ENCODE measurements at regions not wholly inside any gene's neighbourhood (a gene's known extent, or its start where the extent isn't known, plus 50 kb on each side); places are given as distances from the start of the nearest gene placed in this dataset.
"Not testable (repeated sequence)": the region's sequence is repeated elsewhere in the genome, so short reads cannot be mapped to it uniquely, and the experiment has no call there.

DNA sequence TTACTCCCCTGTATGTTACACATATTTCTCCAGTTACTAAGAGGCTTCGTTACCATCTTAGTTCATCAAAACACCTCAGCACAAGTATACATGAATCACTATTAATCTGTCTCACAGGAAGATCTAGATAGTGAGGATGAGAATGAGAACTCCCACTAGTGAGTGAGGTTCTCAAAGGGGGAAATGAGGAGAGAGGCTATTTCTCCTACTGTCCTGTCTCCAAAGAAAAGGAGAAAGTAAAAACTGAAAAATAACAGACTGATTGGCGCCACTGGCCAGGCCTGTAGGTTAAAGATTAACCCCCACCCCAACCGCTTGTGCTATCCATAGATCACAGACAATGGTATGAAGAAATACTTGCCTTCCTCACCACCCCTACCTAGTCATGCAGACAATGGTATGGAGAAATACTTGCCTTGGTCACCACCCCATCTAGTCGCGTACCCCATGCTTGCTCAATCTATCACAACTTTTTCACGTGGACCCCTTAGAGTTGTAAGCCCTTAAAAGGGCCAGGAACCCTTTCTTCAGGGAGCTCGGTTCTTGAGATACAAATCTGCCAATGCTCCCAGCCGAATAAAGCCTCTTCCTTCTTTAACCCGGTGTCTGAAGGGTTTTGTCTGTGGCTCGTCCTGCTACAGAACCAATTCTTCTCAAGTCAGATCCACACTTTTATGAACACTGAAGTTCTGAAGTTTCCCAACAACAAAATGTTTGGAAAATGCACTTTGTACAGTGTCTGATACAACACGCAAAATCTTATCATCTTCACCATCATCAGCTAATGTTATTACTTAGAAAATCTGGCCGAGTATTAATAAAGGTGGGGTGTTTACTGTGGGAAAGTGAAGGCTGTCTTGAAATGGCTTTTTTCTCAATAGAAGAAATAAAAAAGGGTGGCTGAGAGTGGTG lies 598.1 kb downstream of the UQCRFS1 start:
- no peak for DNase-seq

DNA sequence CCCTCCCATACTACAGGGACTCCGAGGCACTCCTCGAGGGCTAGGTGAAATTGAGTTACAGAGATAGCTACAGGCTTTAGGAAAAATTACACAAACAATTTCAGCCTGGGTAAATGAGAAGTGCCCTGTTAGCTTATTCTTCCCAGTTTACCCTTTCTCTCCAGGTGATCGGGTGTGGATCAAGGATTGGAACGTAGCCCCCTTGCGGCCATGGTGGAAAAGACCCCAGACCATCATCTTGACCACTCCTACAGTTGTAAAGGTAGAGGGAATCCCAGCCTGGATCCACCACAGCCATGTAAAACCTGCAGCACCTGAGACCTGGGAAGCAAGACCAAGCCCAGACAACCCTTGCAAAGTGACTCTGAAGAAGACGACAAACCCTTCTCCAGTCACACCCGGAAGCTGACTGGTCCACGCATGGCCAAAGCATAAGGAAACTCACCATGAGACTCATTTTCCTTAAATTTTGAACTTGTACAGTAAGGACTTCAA lies 600.6 kb downstream of the UQCRFS1 start:
- no peak for DNase-seq

DNA sequence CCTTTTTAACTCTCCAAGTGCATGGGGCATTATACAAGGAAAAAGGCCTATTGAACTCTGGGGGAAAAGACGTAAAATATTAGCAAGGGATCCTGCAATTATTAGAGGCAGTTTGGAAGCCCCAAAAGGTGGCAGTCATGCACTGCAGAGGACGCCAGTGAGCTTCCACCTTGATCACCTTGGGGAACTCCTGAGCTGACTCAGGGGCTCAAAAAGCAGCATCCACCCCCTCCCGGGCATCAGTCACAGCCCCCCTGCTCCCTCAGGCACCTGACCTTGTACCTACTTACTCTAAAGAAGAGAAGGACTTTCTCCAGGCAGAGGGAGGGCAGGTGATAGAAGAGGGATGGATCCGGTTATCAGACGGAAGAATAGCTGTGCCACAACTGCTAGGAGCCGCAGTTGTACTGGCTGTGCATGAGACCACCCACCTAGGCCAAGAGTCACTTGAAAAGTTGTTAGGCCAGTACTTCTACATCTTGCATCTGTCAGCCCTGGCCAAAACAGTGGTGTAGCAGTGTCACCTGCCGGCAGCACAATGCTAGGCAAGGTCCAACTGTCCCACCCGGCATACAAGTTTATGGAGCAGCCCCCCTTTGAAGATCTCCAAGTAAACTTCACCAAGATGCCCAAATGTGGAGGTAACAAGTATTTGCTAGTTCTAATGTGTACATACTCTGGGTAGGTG lies 601.6 kb downstream of the UQCRFS1 start:
- DNase-seq = not testable (repeated sequence)

DNA sequence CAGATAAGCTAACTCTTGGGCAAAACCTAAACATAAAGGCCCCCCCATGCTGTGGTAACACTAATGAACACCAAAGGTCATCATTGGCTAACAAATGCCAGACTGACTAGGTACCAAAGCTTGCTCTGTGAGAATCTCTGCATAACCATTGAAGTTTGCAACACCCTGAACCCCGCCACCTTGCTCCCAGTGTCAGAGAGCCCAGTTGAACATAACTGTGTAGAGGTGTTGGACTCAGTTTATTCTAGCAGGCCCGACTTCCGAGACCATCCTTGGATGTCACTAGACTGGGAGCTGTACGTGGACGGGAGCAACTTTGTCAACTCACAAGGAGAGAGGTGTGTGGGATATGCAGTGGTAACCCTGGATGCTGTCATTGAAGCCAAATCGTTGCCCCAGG lies 602.2 kb downstream of the UQCRFS1 start:
- no peak for DNase-seq

DNA sequence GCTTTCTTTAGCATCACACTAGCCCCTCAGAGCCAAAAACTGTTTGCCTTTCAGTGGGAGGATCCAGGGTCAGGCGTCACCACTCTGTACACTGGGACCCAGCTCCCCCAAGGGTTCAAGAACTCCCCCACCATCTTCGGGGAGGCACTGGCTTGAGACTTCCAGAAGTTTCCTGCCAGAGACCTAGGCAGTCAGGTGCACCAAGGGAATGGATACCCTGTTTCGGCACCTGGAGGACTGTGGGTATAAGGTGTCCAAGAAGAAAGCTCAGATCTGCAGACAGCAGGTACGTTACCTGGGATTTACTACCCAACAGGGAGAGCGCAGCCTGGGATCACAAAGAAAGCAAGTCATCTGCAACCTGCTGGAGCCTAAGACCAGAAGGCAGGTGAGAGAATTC lies 603.0 kb downstream of the UQCRFS1 start:
- no peak for DNase-seq

DNA sequence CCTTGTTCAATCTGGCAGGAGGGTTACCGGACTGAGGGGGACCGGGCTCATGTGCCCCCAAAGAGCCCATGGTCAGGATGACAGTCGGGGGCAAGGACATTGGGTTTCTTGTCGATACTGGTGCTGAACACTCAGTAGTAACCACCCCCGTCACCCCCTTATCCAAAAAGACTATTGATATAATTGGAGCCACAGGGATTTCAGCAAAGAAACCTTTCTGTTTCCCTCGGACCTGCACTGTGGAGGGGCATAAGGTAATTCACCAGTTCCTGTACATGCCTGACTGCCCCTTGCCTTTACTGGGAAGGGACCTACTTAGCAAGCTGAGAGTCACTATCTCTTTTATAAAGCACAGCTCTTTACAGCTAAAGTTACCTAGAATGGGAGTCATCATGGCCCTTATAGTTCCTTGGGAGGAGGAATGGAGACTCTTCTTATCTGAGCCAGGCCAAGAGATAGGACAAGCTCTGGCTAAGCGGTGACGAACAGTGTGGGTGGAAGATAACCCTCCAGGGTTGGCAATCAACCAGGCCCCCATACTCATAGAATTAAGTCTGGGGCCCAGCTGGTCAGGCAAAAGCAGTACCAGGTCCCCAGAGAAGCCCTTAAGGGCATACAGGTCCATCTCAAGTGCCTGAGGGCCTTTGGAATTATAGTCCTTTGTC lies 603.7 kb downstream of the UQCRFS1 start:
- DNase-seq = no peak

DNA sequence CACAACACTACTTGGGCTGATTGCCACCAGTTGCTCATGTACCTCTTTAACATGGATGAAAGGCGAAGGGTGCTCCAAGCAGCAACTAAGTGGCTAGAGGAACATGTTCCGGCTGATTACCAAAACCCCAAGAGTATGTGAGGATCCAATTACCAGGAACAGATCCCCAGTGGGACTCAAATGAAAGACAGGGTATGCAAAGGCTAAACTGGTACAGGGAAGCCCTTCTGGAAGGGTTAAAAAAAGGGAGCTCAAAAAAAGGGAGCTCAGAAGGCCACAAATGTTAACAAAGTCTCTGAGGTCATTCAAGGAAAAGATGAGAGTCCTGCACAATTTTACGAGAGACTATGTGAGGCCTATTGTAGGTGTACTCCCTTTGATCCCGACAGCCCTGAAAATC lies 604.7 kb downstream of the UQCRFS1 start:
- no peak for DNase-seq

DNA sequence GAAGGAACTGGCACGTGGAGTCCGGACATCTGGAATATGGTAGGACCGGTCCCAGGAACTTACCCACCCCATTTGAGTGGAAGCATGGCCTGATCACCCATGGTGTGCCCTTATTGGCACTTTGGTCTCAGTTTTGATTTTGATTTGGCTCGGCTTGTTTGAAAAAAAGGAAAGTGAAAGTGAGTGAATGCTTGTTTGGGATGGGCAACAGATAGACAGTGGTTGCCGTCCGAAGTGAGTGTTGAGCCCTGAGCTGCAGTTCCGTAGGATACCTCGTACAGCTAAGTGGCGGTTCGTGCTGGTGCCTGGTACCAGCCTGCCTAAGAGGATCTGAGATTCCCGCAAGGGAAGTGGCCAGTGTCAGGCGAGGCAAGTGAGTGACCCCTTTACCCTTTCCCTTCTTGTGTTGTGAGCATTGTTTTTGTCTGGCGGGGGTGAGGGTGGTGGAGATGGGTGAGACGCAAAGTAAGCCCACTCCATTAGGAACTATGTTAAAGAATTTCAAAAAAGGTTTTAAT lies 605.8 kb downstream of the UQCRFS1 start:
- DNase-seq = no peak

DNA sequence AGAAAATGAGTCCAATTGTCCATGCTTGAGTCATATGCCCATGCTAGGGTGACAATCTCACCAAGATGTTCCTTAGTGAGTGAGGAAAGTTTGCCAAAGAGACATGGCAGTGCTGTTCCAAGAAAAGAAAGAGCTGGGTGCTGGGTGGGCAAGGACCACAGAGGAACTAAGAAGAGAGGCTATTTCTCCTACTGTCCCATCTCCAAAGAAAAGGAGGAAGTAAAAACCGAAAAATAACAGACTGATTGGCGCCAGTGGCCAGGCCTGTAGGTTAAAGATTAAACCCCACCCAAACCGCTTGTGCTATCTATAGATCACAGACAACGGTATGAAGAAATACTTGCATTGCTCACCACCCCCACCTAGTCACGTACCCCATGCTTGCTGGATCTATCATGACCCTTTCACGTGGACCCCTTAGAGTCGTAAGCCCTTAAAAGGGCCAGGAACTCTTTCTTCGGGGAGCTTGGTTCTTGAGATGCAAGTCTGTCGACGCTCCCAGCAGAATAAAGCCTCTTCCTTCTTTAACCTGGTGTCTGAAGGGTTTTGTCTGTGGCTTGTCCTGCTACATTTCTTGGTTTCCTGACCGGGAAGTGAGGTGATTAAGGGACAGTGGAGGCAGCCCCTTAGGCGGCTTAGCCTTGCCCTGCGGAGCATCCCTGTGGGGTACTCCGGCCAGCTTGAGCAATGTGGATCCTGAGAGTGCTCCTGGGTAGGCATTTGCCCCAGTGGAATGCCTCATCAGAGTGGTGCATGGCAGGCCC lies 606.5 kb downstream of the UQCRFS1 start:
- DNase-seq = no peak

DNA sequence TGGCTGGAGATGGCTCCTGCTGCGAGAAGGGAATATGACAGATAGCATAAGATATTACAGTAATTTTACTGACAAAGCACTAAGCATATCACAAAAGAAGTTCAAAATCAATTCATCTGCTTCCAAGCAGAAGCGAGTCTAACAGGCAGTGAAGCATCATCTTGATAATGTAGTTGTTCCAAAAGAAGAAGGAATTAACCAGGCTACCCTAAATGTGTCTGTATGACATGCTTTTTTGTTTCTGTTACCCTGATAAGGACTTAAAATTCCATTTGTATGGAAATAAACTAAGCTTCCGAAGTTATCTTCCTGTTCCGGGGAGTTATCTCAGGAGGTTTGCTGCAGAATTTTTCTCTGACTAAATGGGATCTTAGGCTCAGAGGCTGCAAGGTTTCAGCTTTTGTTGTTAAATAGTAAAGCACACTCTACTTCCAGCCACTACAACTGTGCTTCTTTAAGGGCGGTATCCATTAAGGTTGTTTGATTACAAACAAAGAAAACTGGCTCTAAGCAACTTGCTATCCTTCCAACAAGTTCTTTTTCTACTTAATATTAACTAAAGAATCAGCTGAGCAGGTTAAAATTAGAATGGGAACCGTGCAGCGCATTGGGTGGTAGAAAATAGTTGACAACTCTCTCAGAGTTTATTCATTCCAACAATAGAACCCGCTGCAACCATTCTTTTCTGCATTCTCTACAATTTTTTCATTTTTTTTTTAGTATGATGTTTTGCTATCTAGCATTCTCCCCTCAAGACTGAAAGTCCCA lies 607.3 kb downstream of the UQCRFS1 start:
- DNase-seq = no peak

DNA sequence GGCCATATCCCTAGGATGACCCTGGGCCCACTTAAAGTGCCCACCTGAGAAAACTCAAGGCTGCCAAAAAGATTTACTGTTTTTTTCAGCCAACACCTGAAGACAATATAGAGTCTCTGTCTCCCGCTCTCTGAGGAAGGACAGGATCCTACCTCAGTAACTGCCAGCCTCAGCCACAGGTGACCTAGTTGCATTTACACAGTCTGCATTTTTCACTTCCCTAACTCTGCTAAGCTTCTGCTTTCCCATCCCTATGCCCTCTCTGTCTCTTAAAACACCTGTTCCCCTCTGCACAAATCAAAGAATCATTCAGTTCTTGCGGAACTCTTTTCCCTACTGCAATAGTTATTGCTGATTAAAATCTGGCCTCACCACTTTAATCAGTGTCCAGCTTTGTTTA lies 609.5 kb downstream of the UQCRFS1 start:
- no peak for DNase-seq

DNA sequence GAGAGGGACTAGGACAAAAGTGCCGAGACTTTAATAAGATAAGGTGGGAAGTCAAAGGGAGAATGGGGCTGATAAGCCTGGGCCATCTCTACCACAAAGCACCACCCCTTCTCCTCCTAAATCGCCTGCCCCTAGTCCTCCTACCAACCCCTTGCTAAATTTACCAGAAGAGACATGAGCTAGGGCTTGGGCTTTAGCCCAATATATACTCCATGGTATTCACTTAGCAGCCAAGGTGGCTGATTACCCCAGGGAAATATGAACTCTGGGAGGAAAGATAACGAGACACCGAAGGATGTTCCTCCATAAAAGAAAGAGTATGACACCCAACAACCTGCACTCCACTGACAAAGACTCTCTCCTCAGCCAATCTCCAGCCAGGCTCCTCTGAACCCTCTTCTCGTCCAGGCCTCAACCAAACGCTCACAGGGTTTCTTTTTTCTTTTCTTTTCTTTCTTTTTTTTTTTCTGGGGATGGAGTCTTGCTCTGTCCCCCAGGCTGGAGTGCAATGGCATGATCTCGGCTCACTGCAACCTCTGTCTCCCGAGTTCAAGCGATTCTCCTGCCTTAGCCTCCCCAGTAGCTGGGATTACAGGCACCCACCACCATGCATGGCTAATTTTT lies 610.2 kb downstream of the UQCRFS1 start:
- no peak for DNase-seq

DNA sequence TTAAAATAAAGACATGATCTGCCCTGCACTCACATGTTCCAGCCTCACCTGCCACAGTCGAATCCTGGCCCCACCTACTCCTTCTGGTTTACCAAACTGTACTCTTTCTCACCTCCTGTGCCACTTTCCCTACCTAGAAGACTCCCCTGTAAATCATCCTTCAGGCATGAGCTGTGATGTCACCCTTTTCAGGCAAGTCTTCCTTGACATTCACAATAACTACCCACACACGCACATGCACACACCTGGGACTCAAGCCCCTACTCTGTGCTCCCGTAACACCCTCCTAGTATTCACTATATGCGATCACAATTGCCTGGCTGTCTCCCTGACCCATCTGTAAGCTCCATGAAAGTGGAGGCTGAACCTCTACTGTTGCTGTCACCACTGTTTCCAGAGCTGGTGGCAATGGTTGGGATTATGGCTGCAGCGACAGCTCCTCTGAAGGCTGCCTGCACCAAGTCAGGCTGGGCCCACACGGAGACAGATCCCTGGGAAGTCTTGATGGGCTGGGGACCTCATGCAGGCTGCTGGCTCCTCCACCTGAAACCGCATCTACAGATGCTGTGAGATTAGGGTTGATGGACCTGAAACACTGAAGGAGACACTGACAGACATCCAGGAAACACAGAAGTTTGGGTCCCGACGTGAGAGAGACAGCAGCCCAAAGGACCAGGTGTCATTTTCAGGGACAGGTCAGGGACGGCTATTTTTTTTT lies 611.1 kb downstream of the UQCRFS1 start:
- no peak for DNase-seq

DNA sequence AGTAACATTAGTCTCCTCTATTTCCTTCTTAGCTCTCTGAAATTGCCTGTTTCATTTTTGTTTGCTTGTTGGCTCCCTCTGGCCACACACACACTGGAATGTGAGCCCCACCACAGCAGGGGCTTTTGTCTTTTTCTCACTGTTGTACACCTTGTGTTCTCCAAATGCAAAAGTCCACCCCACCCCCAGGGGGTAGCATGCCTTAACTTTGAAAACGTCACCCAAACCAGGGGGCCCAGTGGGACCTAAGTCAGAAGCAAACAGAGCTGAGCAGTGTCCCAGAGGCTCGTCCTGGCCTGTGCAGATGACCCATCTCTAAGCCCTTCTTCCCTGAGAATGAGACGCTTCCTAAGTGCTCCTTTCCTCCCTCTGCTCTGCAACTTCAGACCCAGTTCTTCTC lies 614.1 kb downstream of the UQCRFS1 start:
- no peak for DNase-seq

DNA sequence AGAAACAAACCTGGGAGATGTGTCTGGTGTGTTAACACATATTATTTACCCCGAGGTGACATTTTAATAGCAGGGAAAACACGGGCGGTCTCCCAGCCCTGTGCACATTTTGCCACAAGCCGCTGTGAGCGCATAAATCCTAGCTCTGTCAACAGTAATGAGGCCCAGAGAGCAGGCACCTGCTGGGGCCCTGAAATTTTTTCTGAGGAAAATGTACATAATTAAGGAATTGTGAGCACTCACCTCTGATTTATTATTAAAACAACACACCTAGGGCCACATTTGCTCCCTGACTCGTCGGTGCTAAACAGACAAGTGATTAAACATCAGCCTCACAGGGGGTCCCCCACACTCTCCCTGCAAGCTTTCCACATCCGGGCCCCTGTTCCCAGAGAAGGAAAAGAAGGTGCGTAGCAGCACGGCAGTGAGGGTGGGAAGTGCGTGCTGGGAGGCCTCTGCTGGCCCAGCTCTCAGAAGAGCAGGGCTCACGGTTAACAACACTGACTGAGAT lies 616.3 kb downstream of the UQCRFS1 start:
- no peak for DNase-seq

DNA sequence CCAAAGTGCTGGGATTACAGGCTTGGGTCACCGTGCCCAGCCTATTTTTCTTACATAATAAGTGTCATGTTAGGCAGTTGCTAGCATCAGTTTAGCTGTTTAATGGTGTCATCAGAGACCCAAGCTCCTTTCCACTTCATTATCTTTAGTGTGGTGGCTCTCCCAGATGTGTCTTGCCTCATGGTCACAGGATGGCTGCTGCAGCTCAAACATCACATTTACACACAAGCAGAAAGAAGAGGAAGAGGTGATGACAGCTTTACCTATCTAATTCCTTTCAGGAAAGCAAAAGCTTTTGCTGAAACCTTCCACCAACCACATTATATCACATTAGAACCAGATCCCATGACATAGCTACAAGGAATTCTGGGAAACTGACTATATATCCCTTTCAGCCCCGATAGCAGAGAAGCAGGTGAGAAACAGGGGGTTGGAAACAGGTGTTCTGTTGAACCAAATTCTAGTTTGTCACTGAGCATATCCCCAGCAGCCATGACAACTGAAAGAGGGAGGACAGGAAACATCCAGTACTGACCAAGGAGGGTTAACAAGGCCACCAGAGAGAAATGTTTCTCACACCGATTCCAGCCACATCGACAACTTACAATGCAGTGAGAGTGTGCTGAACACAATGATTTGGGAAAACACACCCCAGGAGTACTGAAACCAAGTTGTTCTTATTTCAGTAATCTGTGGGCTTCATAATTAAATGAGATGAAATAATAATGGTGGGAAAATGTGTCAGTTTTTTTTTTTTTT lies 617.0 kb downstream of the UQCRFS1 start:
- DNase-seq = no peak

DNA sequence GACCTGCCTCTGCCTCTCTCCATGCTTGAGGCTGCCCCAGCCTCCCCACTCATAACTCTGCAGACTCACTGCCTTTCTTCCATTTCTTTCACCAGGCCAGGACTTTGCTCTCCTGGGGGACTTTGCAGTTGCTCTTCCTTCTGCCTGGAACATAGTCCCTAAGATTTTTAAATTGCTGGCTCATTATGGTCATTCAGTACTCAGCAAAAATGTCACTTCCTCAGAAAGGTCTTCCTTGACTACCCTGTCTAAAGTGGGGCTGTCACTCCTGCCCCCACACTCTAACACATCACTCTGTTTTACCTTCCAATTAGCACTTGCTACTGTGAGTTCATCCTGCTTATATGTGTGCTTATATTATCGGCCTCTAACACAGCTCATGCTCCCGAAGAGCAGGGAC lies 618.2 kb downstream of the UQCRFS1 start:
- no peak for DNase-seq

DNA sequence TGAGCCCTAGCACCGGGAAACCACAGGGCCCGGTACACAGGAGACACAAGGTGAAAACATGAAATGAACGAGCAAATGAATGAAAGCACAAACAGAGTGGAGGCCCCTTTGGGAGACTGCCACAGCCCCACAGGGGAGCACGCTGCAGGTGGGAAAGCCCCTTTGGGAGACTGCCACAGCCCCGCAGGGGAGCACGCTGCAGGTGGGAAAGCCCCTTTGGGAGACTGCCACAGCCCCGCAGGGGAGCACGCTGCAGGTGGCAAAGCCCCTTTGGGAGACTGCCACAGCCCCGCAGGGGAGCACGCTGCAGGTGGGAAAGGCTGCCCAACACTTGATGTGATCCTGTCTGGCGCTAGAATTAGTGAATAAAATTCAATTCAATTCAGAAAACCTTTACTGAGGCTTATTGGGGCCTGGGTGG lies 623.0 kb downstream of the UQCRFS1 start:
- not testable (repeated sequence) for DNase-seq

DNA sequence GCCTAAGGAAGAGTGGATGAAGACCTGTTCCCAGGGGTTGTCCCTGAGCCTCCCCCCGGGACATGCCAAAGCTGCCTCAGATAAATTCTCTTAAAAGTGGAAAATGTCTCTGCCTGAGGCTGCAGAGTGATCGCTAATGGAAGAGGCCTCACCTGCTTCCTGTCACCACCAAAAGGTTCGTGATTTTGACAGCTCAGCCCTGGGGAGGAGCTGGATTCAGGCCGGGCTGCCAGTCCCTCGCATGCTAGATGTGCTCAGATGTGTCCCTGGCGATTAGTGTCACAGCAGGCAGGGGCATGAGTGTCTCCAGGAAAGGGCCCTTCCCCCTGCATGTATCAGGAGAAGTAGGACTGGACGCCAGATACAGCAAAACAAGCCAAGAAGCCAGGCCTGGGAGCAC lies 626.5 kb downstream of the UQCRFS1 start:
- no peak for DNase-seq

DNA sequence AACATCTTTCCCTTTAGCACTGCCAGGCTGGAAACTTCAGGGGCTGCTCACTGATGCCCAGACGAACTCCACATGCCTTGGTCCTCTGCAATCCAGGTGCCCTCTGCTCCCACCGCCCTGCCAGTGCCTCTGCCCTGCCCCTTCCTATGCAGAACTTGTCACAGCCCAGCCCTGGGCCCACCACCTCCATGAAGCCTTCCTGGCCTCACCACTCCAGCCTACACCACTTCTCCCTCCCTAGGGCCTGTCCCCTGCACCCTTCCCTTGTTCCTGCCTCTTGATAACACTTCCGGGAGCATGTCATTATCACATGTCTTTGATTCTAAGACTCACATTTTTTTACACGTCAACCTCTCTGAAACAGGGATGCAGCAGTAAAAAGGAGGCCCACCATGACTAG lies 627.2 kb downstream of the UQCRFS1 start:
- DNase-seq = no peak
